ACHN (cell line): ENCODE measurements at regions not wholly inside any gene's neighbourhood (a gene's known extent, or its start where the extent isn't known, plus 50 kb on each side); places are given as distances from the start of the nearest gene placed in this dataset.

Experiments used
- DNase-seq: peaks from one replicate; pipeline ENCODE4 v3.0.0-alpha.2; 2015
- in situ Hi-C: cut with HindIII; loops from 2 replicates; pipeline ENCODE4 v1.10.0; 2017; ENCODE audit warnings: low sequenced_read_pairs, low pct_ligation_motif_present, low pct_unique_long_range_greater_than_20kb

DNA sequence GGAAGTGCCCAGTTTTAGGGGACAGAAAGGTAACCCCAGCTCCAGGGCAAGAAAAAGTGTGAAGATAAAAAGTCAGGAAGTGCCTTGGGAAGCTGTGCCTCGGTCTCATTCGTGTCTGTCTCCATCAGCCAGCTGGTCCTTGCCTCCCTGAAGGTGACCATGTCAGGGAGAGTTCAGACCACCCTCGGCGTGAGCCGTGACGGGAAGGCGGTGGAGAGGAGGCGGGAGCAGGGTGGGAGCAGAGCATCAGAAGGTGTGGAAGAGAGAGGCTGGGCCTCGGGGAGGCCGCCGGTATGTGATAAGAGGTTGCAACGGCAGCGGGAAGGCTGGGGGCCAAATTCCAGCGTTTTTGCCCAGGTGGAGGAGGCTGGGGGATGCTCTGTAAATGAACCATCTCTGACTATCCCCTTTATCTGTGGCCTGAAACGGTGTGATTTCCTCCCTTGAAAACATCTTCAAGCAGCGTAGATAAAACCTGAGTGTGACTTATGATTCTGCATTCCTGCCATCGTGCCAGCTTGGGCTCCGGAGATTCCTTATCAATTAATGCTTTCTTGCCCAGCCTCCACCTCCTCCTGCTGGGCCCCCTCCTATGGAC lies 251.8 kb downstream of the IRF8 start:
- DNase-seq = no peak
- in situ Hi-C loops = no loop called here

DNA sequence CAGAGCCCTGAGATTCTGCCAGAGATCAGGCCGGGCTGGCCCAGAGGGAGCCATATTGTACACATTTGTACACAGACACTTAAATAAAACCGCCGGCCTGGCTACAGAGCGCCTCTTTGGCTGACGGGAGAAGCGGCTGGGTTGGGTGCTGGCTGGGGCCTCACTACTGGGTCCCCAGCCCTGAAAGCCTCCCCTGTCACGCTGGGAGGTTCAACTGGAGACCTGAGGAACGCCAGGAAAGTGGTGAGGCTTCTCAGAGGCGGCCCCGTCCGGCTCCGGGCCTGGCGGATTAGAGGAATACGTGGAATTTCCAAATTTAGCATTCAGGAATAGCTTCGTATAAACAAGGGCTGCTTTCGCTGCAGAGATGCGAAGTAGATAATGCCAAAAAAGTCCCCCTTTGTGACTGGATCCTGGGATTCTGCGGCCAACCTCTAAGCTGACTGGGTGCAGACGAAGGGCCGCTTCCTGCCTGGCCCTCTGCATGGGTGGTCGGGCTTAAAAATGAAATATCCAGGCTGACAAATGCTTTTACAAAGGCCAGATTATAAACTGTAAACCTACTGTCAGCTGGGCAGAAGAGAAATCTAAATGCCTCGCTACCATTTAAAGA lies 252.4 kb downstream of the IRF8 start:
- in situ Hi-C loops = no loop called here
- no peak for DNase-seq

GRCh38 chr16:86156155-86156554 lies 257.2 kb downstream of the IRF8 start:
- in situ Hi-C loops = no loop called here
- DNase-seq = no peak

DNA sequence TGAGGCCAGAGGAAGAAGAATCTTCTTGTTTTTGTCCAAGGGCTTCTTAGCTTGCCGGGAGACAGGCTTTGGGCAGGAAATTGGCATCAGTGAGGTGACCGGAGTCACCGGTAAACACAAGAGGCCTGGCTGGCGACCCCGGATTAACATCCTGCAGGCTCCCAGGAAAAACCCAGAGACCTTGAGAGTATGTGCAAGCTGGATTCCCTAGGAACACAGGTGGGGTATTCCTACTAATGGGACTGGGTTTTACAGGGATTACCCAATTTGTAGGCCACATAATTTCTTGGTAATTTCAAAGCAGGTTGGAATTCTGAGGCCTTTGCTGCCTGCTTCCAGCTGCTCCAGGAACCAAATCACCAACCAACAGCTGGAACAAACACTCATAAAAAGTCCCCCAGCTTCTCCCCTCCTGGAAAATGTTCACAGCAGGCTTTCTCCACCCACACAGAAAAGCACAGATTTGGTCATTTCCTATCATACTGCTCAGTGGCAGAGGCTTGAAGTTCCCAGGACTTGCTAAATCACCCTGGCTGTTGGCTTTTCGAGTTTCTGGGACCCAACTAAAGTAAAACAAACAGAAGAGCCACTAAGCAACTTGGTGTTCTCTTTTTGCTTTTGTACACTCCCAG lies 258.8 kb downstream of the IRF8 start:
- DNase-seq = no peak
- in situ Hi-C loops = no loop called here

- DNase-seq = no peak
- in situ Hi-C loops = no loop called here
Observed at GRCh38 chr16:86158688-86159360, 259.9 kb downstream of the IRF8 start.

GRCh38 chr16:86165479-86165878 lies 266.5 kb downstream of the IRF8 start:
- in situ Hi-C loops = no loop called here
- DNase-seq = no peak

- no peak for DNase-seq
- in situ Hi-C loops = no loop called here
Observed at GRCh38 chr16:86166414-86166813, 267.5 kb downstream of the IRF8 start.

DNA sequence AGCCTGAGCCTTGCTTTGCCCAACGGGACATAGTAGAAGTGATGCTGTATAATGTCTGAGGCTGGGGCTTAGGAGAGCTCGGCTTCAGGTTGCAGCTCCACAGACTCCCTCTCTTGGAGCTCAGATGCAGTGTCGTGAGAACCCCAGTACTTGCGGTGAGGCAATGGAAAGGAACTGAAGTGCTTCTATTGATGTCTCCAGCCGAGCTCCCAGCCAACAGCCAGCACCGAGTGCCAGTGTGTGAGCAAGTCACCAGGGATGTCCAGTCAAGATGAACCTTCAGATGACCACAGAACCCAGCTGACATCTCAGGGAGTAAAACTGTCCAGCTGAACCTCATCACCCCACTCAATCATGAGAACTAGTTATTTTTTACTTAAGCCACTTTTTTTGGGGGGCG lies 268.1 kb downstream of the IRF8 start:
- in situ Hi-C loops = no loop called here

DNA sequence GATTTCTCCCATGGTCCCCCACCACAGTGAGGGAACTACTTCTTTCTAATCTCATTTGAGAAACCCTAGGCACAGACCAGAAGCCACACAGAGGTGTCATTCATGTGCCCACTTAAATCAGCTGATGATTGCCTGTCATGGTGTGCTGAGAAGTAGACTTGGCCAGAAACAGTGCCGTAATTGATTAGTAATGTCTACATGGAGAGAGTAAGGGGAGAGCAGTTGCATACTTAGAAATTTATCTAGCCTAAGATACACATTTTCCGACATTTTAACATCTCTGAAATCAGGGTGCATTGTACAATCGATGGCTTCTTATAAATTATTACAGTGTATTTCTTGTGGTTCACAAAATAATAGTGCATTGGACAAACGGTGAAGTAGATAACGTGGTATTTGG lies 271.8 kb downstream of the IRF8 start:
- DNase-seq = no peak
- in situ Hi-C loops = no loop called here

More for the DNA sequence above, 268.1 kb downstream of the IRF8 start:
- DNase-seq = no peak

GRCh38 chr16:86171329-86171728 lies 272.4 kb downstream of the IRF8 start:
- in situ Hi-C loops = no loop called here
- DNase-seq = peak; percentile 85

DNA sequence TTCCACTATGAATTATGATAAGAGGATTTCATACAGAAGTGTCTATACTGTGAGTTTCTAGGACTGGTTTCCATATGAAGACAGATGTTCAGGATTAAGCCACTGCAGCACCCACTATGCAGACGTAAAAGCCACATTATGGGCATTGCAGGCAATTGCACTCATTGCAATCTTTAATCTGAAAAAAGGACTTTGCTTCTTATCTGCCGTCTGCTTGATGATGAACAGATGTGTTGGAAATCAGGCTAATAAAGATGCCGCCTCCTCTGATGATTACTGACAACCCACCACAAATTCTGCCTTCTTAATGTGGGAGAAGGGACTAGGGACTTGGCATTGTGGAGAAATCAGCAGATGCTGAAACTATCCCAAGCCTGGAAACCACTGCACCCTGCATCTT lies 276.9 kb downstream of the IRF8 start:
- in situ Hi-C loops = no loop called here
- DNase-seq = no peak

DNA sequence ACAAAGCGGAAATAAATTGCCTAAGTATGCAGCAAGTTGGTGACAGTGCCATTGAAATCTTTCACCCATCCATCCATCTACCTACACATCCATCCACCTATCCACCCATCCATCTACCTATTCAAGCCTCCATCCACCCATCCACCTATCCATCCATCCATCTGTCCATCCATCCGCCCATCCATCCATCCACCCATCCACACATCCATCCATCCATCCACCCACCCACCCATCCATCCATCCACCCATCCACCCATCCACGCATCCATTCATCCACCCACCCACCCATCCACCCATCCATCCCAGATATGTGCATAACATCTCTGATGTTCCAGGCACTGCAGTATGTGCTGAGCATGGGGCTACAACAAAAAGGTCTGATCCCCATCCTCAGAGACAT lies 277.5 kb downstream of the IRF8 start:
- in situ Hi-C loops = no loop called here
- no peak for DNase-seq

GRCh38 chr16:86180244-86180643 lies 281.3 kb downstream of the IRF8 start:
- no peak for DNase-seq
- in situ Hi-C loops = no loop called here

DNA sequence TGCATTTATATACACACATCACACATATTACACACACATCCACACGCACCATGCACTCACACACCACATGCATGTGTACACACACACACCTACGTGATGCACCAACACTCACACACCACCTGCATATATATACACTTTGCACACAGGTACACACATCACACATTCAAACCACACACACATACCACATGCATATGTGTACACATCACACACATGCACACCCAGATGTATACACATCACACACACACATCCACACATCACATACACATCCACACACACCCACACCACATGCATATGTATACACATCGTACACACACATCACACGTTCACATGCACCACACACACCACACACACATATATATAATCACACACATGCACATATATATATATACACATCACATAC lies 281.8 kb downstream of the IRF8 start:
- no peak for DNase-seq
- in situ Hi-C loops = no loop called here

- DNase-seq = no peak
- in situ Hi-C loops = no loop called here
Observed at GRCh38 chr16:86181526-86181925, 282.6 kb downstream of the IRF8 start.

- DNase-seq = no peak
- in situ Hi-C loops = no loop called here
Observed at GRCh38 chr16:86184185-86184584, 285.2 kb downstream of the IRF8 start.

DNA sequence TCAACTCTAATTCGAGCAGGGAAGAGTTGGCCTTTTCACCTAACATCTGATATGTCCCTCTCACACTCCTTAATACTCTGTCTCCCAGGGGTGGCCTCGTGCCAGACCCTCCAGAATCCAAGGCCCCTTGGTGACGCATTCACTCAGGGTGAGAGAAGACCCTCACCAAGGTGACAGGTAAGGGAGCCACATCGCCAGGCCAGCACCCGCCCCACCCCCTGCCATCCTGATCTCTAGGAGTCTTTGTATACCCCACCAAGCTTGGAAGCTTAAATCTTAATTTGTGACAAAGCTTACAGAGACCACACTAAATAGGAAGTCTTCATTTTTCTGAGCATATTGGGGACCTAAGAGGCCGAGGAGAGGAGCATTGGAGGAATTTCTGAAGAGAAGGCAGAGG lies 286.1 kb downstream of the IRF8 start:
- in situ Hi-C loops = no loop called here
- no peak for DNase-seq

DNA sequence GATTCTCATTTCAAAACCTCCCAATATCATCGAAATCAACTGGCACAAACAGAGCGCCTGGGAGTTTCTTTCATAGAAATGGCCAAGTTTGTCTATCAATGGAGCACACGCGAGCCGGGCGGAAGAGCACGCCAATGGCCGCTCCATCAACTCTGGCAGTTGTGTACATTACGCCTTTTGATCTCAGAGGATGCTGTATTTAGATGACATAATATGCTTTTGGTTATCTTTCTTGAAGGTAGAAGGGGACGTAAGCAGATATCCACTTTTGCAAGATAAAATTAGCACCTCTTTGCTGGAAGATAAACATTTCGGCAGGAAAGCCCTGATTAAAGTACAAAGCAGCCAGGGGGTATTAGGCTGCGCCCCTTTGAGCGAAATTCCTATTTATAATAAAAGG lies 287.4 kb downstream of the IRF8 start:
- DNase-seq = no peak
- in situ Hi-C loops = no loop called here

DNA sequence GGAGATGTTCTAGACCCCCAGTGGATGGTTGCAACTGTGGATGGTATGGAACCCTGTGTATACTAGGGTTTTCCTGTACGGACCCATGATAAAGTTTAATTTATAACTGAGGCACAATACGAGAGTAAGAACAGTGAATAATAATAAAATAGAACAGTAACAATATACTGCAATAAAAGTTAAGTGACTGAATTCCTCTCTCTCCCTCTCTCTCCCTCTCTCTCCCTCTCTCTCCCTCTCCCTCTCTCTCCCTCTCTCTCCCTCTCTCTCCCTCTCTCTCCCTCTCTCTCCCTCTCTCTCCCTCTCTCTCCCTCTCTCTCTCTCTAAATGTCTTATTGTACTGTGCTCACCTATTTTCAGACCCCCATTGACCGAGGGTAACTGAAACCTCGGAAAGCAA lies 291.0 kb downstream of the IRF8 start:
- DNase-seq = no peak
- in situ Hi-C loops = no loop called here

- no peak for DNase-seq
- in situ Hi-C loops = no loop called here
Observed at GRCh38 chr16:86191663-86192062, 292.7 kb downstream of the IRF8 start.
